ENCODE measurements at regions not wholly inside any gene's neighbourhood (a gene's known extent, or its start where the extent isn't known, plus 50 kb on each side); places are given as distances from the start of the nearest gene placed in this dataset.

GRCh38 chr5:83831834-83832233 lies 111.2 kb upstream of the HAPLN1 start:
- no peak for DNase-seq (ENCODE audit: low read depth)
- TF ChIP-seq MYC (IDR thresholded peaks at IDR 0.05; ENCODE audit: low read depth, low read length) (no peak), MAX (IDR thresholded peaks at IDR 0.05; ENCODE audit: low read depth, low read length) (no peak), POLR2A (IDR thresholded peaks at IDR 0.05; ENCODE audit: extremely low read depth, insufficient read length) (no peak), CTCF (IDR thresholded peaks at IDR 0.05; ENCODE audit: low read depth, low read length) (no peak)
- no peak overlapping the region for H3K4me3 ChIP-seq (ENCODE audit: low read depth, low read length)

GRCh38 chr5:83827111-83827557 lies 106.5 kb upstream of the HAPLN1 start:
- H3K4me3 ChIP-seq (ENCODE audit: low read depth, low read length): no peak overlapping the region
- TF ChIP-seq POLR2A (IDR thresholded peaks at IDR 0.05; ENCODE audit: extremely low read depth, insufficient read length) (no peak), MAX (IDR thresholded peaks at IDR 0.05; ENCODE audit: low read depth, low read length) (no peak), MYC (IDR thresholded peaks at IDR 0.05; ENCODE audit: low read depth, low read length) (no peak), CTCF (IDR thresholded peaks at IDR 0.05; ENCODE audit: low read depth, low read length) (no peak)
- peak; percentile 6 for DNase-seq (ENCODE audit: low read depth)

- TF ChIP-seq CTCF (IDR thresholded peaks at IDR 0.05; ENCODE audit: low read depth, low read length) (no peak), POLR2A (IDR thresholded peaks at IDR 0.05; ENCODE audit: extremely low read depth, insufficient read length) (no peak), MYC (IDR thresholded peaks at IDR 0.05; ENCODE audit: low read depth, low read length) (no peak), MAX (IDR thresholded peaks at IDR 0.05; ENCODE audit: low read depth, low read length) (no peak)
- H3K4me3 ChIP-seq (ENCODE audit: low read depth, low read length): no peak overlapping the region
- DNase-seq (ENCODE audit: low read depth): no peak
Measured at GRCh38 chr5:83817591-83817990, 96.9 kb upstream of the HAPLN1 start.

GRCh38 chr5:83815661-83816060 lies 95.0 kb upstream of the HAPLN1 start:
- TF ChIP-seq CTCF (IDR thresholded peaks at IDR 0.05; ENCODE audit: low read depth, low read length) (no peak), MYC (IDR thresholded peaks at IDR 0.05; ENCODE audit: low read depth, low read length) (no peak), MAX (IDR thresholded peaks at IDR 0.05; ENCODE audit: low read depth, low read length) (no peak), POLR2A (IDR thresholded peaks at IDR 0.05; ENCODE audit: extremely low read depth, insufficient read length) (no peak)
- no peak overlapping the region for H3K4me3 ChIP-seq (ENCODE audit: low read depth, low read length)
- no peak for DNase-seq (ENCODE audit: low read depth)

- no peak for TF ChIP-seq MAX (IDR thresholded peaks at IDR 0.05; ENCODE audit: low read depth, low read length)
- no peak for TF ChIP-seq MYC (IDR thresholded peaks at IDR 0.05; ENCODE audit: low read depth, low read length)
- no peak for TF ChIP-seq POLR2A (IDR thresholded peaks at IDR 0.05; ENCODE audit: extremely low read depth, insufficient read length)
- TF ChIP-seq CTCF (IDR thresholded peaks at IDR 0.05; ENCODE audit: low read depth, low read length): no peak
- no peak overlapping the region for H3K4me3 ChIP-seq (ENCODE audit: low read depth, low read length)
- no peak for DNase-seq (ENCODE audit: low read depth)
Measured at GRCh38 chr5:83810511-83810910, 89.9 kb upstream of the HAPLN1 start.

- no peak for DNase-seq (ENCODE audit: low read depth)
- TF ChIP-seq MAX (IDR thresholded peaks at IDR 0.05; ENCODE audit: low read depth, low read length) (no peak), CTCF (IDR thresholded peaks at IDR 0.05; ENCODE audit: low read depth, low read length) (no peak), POLR2A (IDR thresholded peaks at IDR 0.05; ENCODE audit: extremely low read depth, insufficient read length) (no peak), MYC (IDR thresholded peaks at IDR 0.05; ENCODE audit: low read depth, low read length) (no peak)
- no peak overlapping the region for H3K4me3 ChIP-seq (ENCODE audit: low read depth, low read length)
Measured at GRCh38 chr5:83802686-83803085, 82.0 kb upstream of the HAPLN1 start.

Data from NB4 (cell line).